ENCODE measurements at regions not wholly inside any gene's neighbourhood (a gene's known extent, or its start where the extent isn't known, plus 50 kb on each side); places are given as distances from the start of the nearest gene placed in this dataset.
"Not testable (repeated sequence)": the region's sequence is repeated elsewhere in the genome, so short reads cannot be mapped to it uniquely, and the experiment has no call there.

DNA sequence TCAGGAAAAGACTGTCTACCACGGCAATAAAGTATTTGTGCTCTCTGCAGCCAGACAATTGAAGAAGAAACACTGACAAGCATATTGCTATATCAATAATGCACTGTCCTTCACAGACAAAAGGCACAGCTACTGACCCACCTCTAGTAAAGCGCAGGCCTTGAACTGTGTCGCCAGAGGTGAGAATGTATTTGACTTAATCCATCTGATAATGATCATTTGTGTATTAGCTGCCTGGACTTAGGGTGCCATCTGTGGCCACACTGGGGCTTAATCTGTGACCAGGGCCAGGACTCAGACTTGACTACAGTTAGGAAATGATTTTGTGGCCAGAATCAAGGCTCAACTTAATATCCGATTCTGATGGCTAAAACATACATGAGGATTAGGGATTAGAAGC is 260.4 kb downstream of the SMARCA1 start:
- H3K9ac ChIP-seq (ENCODE audit: low read length), result no peak overlapping the region
- no peaks in the 10 kb centered on the region for H4K20me1 ChIP-seq (ENCODE audit: insufficient read depth)
- H3K27me3 ChIP-seq (ENCODE audit: insufficient read depth, low read depth, low read length), result no peaks in the 10 kb centered on the region
- H3K4me2 ChIP-seq (ENCODE audit: low read length), result no peak overlapping the region
- no peaks in the 10 kb centered on the region for H3K9me3 ChIP-seq (ENCODE audit: low read length)
- no peak overlapping the region for H2AFZ ChIP-seq (ENCODE audit: low read depth, low read length)
- H3K4me3 ChIP-seq (ENCODE audit: low read length), result no peak overlapping the region
- no peaks in the 10 kb centered on the region for H3K36me3 ChIP-seq (ENCODE audit: insufficient read depth, low read length)
- TF ChIP-seq POLR2AphosphoS5 (IDR thresholded peaks at IDR 0.05) (peak; percentile 44), EZH2 (IDR thresholded peaks at IDR 0.05; ENCODE audit: borderline replicate concordance, insufficient read depth, low read length, poor library complexity, severe bottlenecking) (no peak)
- H3K27ac ChIP-seq (ENCODE audit: low read length), result no peak overlapping the region
- no peaks in the 10 kb centered on the region for H3F3A ChIP-seq (ENCODE audit: insufficient read depth, low read length, poor library complexity, severe bottlenecking)
- no peaks in the 10 kb centered on the region for H3K9me2 ChIP-seq (ENCODE audit: insufficient read depth, low read length)
- no peaks in the 10 kb centered on the region for H3K79me2 ChIP-seq (replicated peaks; ENCODE audit: insufficient read depth, low read length)

DNA sequence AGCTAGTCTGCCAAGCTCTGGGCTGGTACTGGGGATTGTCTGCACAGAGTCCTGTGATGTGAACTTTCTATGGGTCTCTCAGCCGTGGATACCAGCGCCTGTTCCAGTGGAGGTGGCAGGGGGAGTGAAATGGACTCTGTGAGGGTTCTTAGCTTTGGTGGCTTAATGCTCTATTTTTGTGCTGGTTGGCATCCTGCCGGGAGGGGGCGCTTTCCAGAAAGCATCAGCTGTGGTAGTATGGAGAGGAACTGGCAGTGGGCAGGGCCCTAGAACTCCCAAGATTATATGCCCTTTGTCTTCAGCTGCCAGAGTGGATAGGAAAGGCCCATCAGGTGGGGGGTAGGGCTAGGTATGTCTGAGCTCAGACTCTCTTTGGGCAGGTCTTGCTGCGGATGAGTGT is 267.8 kb downstream of the SMARCA1 start:
- not testable (repeated sequence) for H4K20me1 ChIP-seq (ENCODE audit: insufficient read depth); H3K79me2 ChIP-seq (replicated peaks; ENCODE audit: insufficient read depth, low read length); H3K27ac ChIP-seq (ENCODE audit: low read length); H3F3A ChIP-seq (ENCODE audit: insufficient read depth, low read length, poor library complexity, severe bottlenecking); H3K9me3 ChIP-seq (ENCODE audit: low read length); H3K27me3 ChIP-seq (ENCODE audit: insufficient read depth, low read depth, low read length); H3K4me3 ChIP-seq (ENCODE audit: low read length); H3K36me3 ChIP-seq (ENCODE audit: insufficient read depth, low read length); H3K4me2 ChIP-seq (ENCODE audit: low read length); H3K9ac ChIP-seq (ENCODE audit: low read length); H3K9me2 ChIP-seq (ENCODE audit: insufficient read depth, low read length); H2AFZ ChIP-seq (ENCODE audit: low read depth, low read length)

GRCh38 chrX:129249563-129249962 is 273.7 kb downstream of the SMARCA1 start:
- Histone ChIP-seq H3K79me2 (replicated peaks; ENCODE audit: insufficient read depth, low read length) (no peaks in the 10 kb centered on the region), H3K27me3 (ENCODE audit: insufficient read depth, low read depth, low read length) (no peaks in the 10 kb centered on the region), H3K4me3 (ENCODE audit: low read length) (no peak overlapping the region), H2AFZ (ENCODE audit: low read depth, low read length) (no peak overlapping the region), H3K4me2 (ENCODE audit: low read length) (no peak overlapping the region), H3K27ac (ENCODE audit: low read length) (no peak overlapping the region), H3K9me3 (ENCODE audit: low read length) (no peaks in the 10 kb centered on the region), H3K36me3 (ENCODE audit: insufficient read depth, low read length) (no peaks in the 10 kb centered on the region), H3K9ac (ENCODE audit: low read length) (no peak overlapping the region), H3F3A (ENCODE audit: insufficient read depth, low read length, poor library complexity, severe bottlenecking) (no peaks in the 10 kb centered on the region), H4K20me1 (ENCODE audit: insufficient read depth) (no peaks in the 10 kb centered on the region), H3K9me2 (ENCODE audit: insufficient read depth, low read length) (no peaks in the 10 kb centered on the region)
- TF ChIP-seq, protein P1, sequence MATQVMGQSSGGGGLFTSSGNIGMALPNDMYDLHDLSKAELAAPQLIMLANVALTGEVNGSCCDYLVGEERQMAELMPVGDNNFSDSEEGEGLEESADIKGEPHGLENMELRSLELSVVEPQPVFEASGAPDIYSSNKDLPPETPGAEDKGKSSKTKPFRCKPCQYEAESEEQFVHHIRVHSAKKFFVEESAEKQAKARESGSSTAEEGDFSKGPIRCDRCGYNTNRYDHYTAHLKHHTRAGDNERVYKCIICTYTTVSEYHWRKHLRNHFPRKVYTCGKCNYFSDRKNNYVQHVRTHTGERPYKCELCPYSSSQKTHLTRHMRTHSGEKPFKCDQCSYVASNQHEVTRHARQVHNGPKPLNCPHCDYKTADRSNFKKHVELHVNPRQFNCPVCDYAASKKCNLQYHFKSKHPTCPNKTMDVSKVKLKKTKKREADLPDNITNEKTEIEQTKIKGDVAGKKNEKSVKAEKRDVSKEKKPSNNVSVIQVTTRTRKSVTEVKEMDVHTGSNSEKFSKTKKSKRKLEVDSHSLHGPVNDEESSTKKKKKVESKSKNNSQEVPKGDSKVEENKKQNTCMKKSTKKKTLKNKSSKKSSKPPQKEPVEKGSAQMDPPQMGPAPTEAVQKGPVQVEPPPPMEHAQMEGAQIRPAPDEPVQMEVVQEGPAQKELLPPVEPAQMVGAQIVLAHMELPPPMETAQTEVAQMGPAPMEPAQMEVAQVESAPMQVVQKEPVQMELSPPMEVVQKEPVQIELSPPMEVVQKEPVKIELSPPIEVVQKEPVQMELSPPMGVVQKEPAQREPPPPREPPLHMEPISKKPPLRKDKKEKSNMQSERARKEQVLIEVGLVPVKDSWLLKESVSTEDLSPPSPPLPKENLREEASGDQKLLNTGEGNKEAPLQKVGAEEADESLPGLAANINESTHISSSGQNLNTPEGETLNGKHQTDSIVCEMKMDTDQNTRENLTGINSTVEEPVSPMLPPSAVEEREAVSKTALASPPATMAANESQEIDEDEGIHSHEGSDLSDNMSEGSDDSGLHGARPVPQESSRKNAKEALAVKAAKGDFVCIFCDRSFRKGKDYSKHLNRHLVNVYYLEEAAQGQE (IDR thresholded peaks at IDR 0.05; ENCODE audit: borderline replicate concordance), result no peak
- TF ChIP-seq SMC3 (conservative IDR thresholded peaks at IDR 0.05; ENCODE audit: poor library complexity) (no peak), EZH2 (IDR thresholded peaks at IDR 0.05; ENCODE audit: borderline replicate concordance, insufficient read depth, low read length, poor library complexity, severe bottlenecking) (no peak), CTCF (IDR thresholded peaks at IDR 0.05; ENCODE audit: poor library complexity, severe bottlenecking) (no peak), MXI1 (conservative IDR thresholded peaks at IDR 0.05; ENCODE audit: poor library complexity, severe bottlenecking) (no peak), POLR2AphosphoS5 (IDR thresholded peaks at IDR 0.05) (no peak), EP300 (conservative IDR thresholded peaks at IDR 0.05; ENCODE audit: poor library complexity, severe bottlenecking) (no peak), RAD21 (conservative IDR thresholded peaks at IDR 0.05) (no peak), TAF1 (IDR thresholded peaks at IDR 0.05; ENCODE audit: low read depth) (no peak)
